SK-N-SH (cell line): ENCODE measurements at regions not wholly inside any gene's neighbourhood (a gene's known extent, or its start where the extent isn't known, plus 50 kb on each side); places are given as distances from the start of the nearest gene placed in this dataset.

ENCODE experiments used
- CTCF ChIA-PET: fragments of 300-600, 350-600 bp; formaldehyde crosslinking; extraction: SDS; loops from one replicate; lab custom pipeline; 2021; lab: Yijun Ruan, JAX
- POLR2A ChIA-PET: fragments of 350-600 bp; sonication (Branson Sonifier 250); formaldehyde crosslinking; extraction: SDS; loops from one replicate; lab custom pipeline; 2020; ENCODE audit warnings: antibody characterized with exemption, inconsistent platforms; lab: Yijun Ruan, JAX
- DNase-seq: peaks from one replicate; pipeline ENCODE4 v3.0.0; 2012
- H2AFZ ChIP-seq: fragments of 200-600 bp; sonication (generic); 2 replicates; pipeline ENCODE4 v1.8.1; 2016; ENCODE audit warnings: antibody characterized with exemption, mild to moderate bottlenecking, low read depth
- H3F3A ChIP-seq: fragments of 200-600 bp; sonication (generic); replicated peaks from 2 replicates; pipeline ENCODE3; 2016; ENCODE audit warnings: antibody characterized with exemption, mild to moderate bottlenecking; ENCODE audit not compliant: insufficient read depth
- H3K27ac ChIP-seq, 2 experiments: fragments of 200-500 bp in 1 of 2; fragments of 200-600 bp in 1 of 2; sonication (Bioruptor generic) in 1 of 2; sonication (generic), shearing (Covaris generic) in 1 of 2; 2 replicates each; pipeline versions ENCODE4 v1.5.1 to v1.6.1; 2014 to 2016; ENCODE audit warnings: low read depth in 2 of 2, inconsistent platforms in 1 of 2, low read length in 1 of 2, mild to moderate bottlenecking in 1 of 2, mixed read lengths in 1 of 2
- H3K27me3 ChIP-seq: fragments of 200-600 bp; sonication (generic), shearing (Covaris generic); 2 replicates; pipeline ENCODE4 v1.6.1; 2016; ENCODE audit warnings: mixed run types; ENCODE audit not compliant: insufficient read depth
- H3K36me3 ChIP-seq, 2 experiments: fragments of 200-500 bp in 1 of 2; fragments of 200-600 bp in 1 of 2; sonication (Bioruptor generic) in 1 of 2; sonication (generic) in 1 of 2; replicated peaks in 1 of 2; 2 replicates each; pipeline versions ENCODE3 to v1.5.1; 2014 to 2016; ENCODE audit warnings: low read length in 1 of 2, mild to moderate bottlenecking in 1 of 2; ENCODE audit not compliant: insufficient read depth in 2 of 2, control insufficient read depth in 1 of 2
- H3K4me1 ChIP-seq, 2 experiments: fragments of 200-500 bp in 1 of 2; fragments of 200-600 bp in 1 of 2; sonication (Bioruptor generic) in 1 of 2; sonication (generic), shearing (Covaris generic) in 1 of 2; 2 replicates each; pipeline versions ENCODE4 v1.5.1 to v1.6.1; 2014 to 2016; ENCODE audit warnings: low read depth in 1 of 2, low read length in 1 of 2, mixed run types in 1 of 2; ENCODE audit not compliant: insufficient read depth in 2 of 2, control insufficient read depth in 1 of 2
- H3K4me2 ChIP-seq: fragments of 200-600 bp; sonication (generic), shearing (Covaris generic); 2 replicates; pipeline ENCODE4 v1.6.1; 2017; ENCODE audit warnings: mixed run types
- H3K4me3 ChIP-seq, 2 experiments: fragments of 200-500 bp in 1 of 2; fragments of 200-600 bp in 1 of 2; sonication (Bioruptor generic) in 1 of 2; sonication (generic), shearing (Covaris generic) in 1 of 2; 2 replicates each; pipeline versions ENCODE4 v1.5.1 to v1.8.1; 2014 to 2016; ENCODE audit warnings: low read depth in 2 of 2, inconsistent platforms in 1 of 2, low read length in 1 of 2, mild to moderate bottlenecking in 1 of 2, mixed read lengths in 1 of 2, moderate library complexity in 1 of 2
- H3K79me2 ChIP-seq: fragments of 200-600 bp; sonication (generic); 2 replicates; pipeline ENCODE4 v1.8.1; 2017; ENCODE audit warnings: mild to moderate bottlenecking; ENCODE audit not compliant: insufficient read depth
- H3K9ac ChIP-seq: fragments of 200-600 bp; sonication (generic); 2 replicates; pipeline ENCODE4 v1.6.1; 2017; ENCODE audit warnings: mixed run types
- H3K9me2 ChIP-seq: fragments of 200-600 bp; sonication (generic); 2 replicates; pipeline ENCODE4 v1.6.1; 2017; ENCODE audit warnings: mixed run types
- H3K9me3 ChIP-seq: fragments of 200-600 bp; sonication (generic); 2 replicates; pipeline ENCODE4 v1.6.1; 2017; ENCODE audit warnings: mixed run types, mild to moderate bottlenecking, moderate library complexity
- H4K20me1 ChIP-seq: fragments of 200-600 bp; sonication (generic); 2 replicates; pipeline ENCODE4 v1.6.1; 2017; ENCODE audit warnings: mild to moderate bottlenecking, mixed run types; ENCODE audit not compliant: insufficient read depth
- CHD2 ChIP-seq: fragments of 150-350 bp; IDR thresholded peaks from 2 replicates; pipeline ENCODE4 v1.6.1; 2018; ENCODE audit warnings: low read length; ENCODE audit not compliant: partially characterized antibody
- EP300 ChIP-seq, 2 experiments: IDR thresholded peaks; 2 replicates each; pipeline versions ENCODE4 v1.4.0 to v1.6.1; 2012; ENCODE audit warnings: borderline replicate concordance in 1 of 2, low read depth in 1 of 2, low read length in 1 of 2
- FOXJ3 ChIP-seq: sonication (generic); formaldehyde crosslinking; IDR thresholded peaks from 2 replicates; pipeline ENCODE4 v1.5.1; 2020; ENCODE audit warnings: mild to moderate bottlenecking, missing genetic modification reagents
- FOXM1 ChIP-seq: IDR thresholded peaks from 2 replicates; pipeline ENCODE4 v1.4.0; 2012; ENCODE audit warnings: low read depth, mild to moderate bottlenecking
- GATA2 ChIP-seq: sonication (generic); formaldehyde crosslinking; IDR thresholded peaks from 2 replicates; pipeline ENCODE4 v1.5.0; 2020; ENCODE audit warnings: mild to moderate bottlenecking, missing genetic modification reagents
- MXI1 ChIP-seq: IDR thresholded peaks from 2 replicates; pipeline ENCODE4 v1.6.1; 2012; ENCODE audit warnings: mild to moderate bottlenecking, low read depth, low read length, improper control_type of control experiment
- NFIC ChIP-seq: IDR thresholded peaks from 2 replicates; pipeline ENCODE4 v1.4.0; 2012; ENCODE audit warnings: borderline replicate concordance
- POLR2AphosphoS5 ChIP-seq: IDR thresholded peaks from 2 replicates; pipeline ENCODE4 v1.6.1; 2012; ENCODE audit warnings: low read depth, low read length
- RAD21 ChIP-seq: IDR thresholded peaks from 2 replicates; pipeline ENCODE4 v1.6.1; 2012; ENCODE audit warnings: mild to moderate bottlenecking, low read length
- RCOR1 ChIP-seq: fragments of 150-350 bp; IDR thresholded peaks from 2 replicates; pipeline ENCODE4 v1.6.1; 2017; ENCODE audit warnings: antibody characterized with exemption, low read length
- RXRA ChIP-seq: IDR thresholded peaks from 2 replicates; pipeline ENCODE4 v1.4.0; 2012; ENCODE audit warnings: low read depth, mild to moderate bottlenecking, borderline replicate concordance
- SIN3A ChIP-seq: IDR thresholded peaks from 2 replicates; pipeline ENCODE4 v1.6.1; 2012; ENCODE audit warnings: low read depth, mild to moderate bottlenecking, low read length, moderate library complexity, borderline replicate concordance
- TEAD4 ChIP-seq: IDR thresholded peaks from 2 replicates; pipeline ENCODE4 v1.4.0; 2012; ENCODE audit warnings: mild to moderate bottlenecking, borderline replicate concordance; ENCODE audit not compliant: insufficient read depth
- YY1 ChIP-seq: IDR thresholded peaks from 2 replicates; pipeline ENCODE4 v1.4.0; 2012; ENCODE audit warnings: low read depth, mild to moderate bottlenecking
- WGBS: methylation state at CpG from one replicate; pipeline ENCODE4 v1.1.6; 2017; ENCODE audit warnings: low lambda C conversion rate; 5-methylcytosine and 5-hydroxymethylcytosine counted together
- TF ChIP-seq, protein P1 (sequence below): fragments of 150-350 bp; IDR thresholded peaks from 2 replicates; pipeline ENCODE4 v1.6.1; 2016; ENCODE audit warnings: mild to moderate bottlenecking, low read depth, low read length
- TF ChIP-seq, protein P2 (sequence below): IDR thresholded peaks from 2 replicates; pipeline ENCODE4 v1.4.0; 2012; ENCODE audit warnings: low read depth
- TF ChIP-seq, protein P3 (sequence below): IDR thresholded peaks from 2 replicates; pipeline ENCODE4; 2012
- TF ChIP-seq, protein P4 (sequence below): IDR thresholded peaks from 2 replicates; pipeline ENCODE4 v1.6.1; 2012; ENCODE audit warnings: mild to moderate bottlenecking, low read depth, low read length, moderate library complexity
- TF ChIP-seq, protein P5 (sequence below): fragments of 200-600 bp; sonication (generic); IDR thresholded peaks from 2 replicates; pipeline ENCODE4 v1.6.1; 2017; ENCODE audit warnings: antibody characterized with exemption, mild to moderate bottlenecking, moderate library complexity

DNA sequence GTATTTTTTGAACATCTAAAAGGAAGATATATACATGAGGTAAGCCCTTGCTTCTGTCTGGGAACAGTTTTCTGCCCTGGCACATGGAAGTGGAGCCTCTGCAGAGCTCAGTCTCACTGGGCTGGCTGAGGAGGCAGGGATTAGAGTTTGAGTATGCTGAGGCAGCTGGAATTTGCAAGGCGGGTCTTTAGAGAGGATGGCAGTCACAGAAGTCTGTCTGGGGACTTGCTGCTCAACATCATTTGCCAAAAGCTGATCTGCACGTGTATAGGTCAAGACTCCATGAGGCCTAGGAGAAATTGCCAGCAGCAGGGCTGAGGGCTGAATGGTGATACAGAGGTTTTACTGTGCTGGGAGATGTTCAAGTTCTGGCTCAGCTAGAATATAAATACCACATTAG is 163.6 kb upstream of the ANK2 start:
- POLR2A ChIA-PET = no interaction called here
- Histone ChIP-seq H4K20me1 (no peaks in the 10 kb centered on the region), H3K4me3 (no peak overlapping the region), H3K36me3 (no peaks in the 10 kb centered on the region), H3K9me3 (no peaks in the 10 kb centered on the region), H3K4me2 (no peak overlapping the region), H3K79me2 (no peaks in the 10 kb centered on the region), H3K9me2 (no peaks in the 10 kb centered on the region), H2AFZ (no peak overlapping the region), H3K4me1 (peaks cover 0 to 5% of the 10 kb centered on the region in 2 experiments; a peak in 2 of 4 replicates), H3K27ac (no peak overlapping the region), H3K9ac (no peak overlapping the region), H3F3A (no peaks in the 10 kb centered on the region), H3K27me3 (no peaks in the 10 kb centered on the region)
- no peak for DNase-seq
- no peak for TF ChIP-seq FOXM1
- TF ChIP-seq CHD2 = no peak
- no peak for TF ChIP-seq SIN3A
- no peak for TF ChIP-seq RCOR1
- TF ChIP-seq, protein P1, sequence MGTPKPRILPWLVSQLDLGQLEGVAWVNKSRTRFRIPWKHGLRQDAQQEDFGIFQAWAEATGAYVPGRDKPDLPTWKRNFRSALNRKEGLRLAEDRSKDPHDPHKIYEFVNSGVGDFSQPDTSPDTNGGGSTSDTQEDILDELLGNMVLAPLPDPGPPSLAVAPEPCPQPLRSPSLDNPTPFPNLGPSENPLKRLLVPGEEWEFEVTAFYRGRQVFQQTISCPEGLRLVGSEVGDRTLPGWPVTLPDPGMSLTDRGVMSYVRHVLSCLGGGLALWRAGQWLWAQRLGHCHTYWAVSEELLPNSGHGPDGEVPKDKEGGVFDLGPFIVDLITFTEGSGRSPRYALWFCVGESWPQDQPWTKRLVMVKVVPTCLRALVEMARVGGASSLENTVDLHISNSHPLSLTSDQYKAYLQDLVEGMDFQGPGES = no peak
- CTCF ChIA-PET = no interaction called here
- 96% methylated on average over 2 of the region's 2 CpGs for WGBS

DNA sequence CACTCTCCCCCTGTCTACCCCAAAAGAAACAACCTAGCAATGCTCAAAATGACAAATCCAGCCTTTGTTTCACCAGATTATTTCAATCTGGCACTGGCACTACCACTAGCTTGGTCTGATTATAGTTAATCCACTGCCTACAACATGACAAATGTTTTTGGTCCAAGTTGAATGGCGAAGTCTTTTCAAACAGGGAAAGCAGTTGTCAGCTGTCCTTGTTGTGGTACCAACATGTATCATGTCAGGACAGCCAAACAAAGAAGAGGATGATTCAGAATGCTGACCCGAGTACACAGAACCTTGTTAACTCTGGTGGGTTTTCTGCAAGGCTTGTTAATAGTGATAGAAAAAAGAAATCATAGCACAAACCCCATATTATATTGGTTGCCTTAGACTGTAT is 160.8 kb upstream of the ANK2 start:
- Histone ChIP-seq H3K79me2 (no peaks in the 10 kb centered on the region), H3K4me2 (no peak overlapping the region), H3K27ac (no peak overlapping the region; a peak in 1 of 4 replicates), H3K4me3 (no peak overlapping the region), H3K9me3 (no peaks in the 10 kb centered on the region), H3K4me1 (peaks cover 0 to 7% of the 10 kb centered on the region in 2 experiments; a peak in 2 of 4 replicates), H3K27me3 (no peaks in the 10 kb centered on the region), H3K9me2 (no peaks in the 10 kb centered on the region), H3F3A (no peaks in the 10 kb centered on the region), H3K9ac (no peak overlapping the region), H3K36me3 (no peaks in the 10 kb centered on the region), H4K20me1 (no peaks in the 10 kb centered on the region), H2AFZ (no peak overlapping the region)
- TF ChIP-seq GATA2 (no peak), RCOR1 (no peak), NFIC (no peak), RXRA (no peak), FOXJ3 (CRISPR knock-in tag) (no peak), TEAD4 (no peak), RAD21 (no peak), FOXM1 (no peak), YY1 (no peak), MXI1 (no peak), EP300 (IDR thresholded peaks at IDR 0.05; ENCODE audit: borderline replicate concordance in 1 of 2, low read depth in 1 of 2, low read length in 1 of 2) (no peak), POLR2AphosphoS5 (no peak)
- TF ChIP-seq, protein P2, sequence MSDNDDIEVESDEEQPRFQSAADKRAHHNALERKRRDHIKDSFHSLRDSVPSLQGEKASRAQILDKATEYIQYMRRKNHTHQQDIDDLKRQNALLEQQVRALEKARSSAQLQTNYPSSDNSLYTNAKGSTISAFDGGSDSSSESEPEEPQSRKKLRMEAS = no peak
- TF ChIP-seq, protein P3, sequence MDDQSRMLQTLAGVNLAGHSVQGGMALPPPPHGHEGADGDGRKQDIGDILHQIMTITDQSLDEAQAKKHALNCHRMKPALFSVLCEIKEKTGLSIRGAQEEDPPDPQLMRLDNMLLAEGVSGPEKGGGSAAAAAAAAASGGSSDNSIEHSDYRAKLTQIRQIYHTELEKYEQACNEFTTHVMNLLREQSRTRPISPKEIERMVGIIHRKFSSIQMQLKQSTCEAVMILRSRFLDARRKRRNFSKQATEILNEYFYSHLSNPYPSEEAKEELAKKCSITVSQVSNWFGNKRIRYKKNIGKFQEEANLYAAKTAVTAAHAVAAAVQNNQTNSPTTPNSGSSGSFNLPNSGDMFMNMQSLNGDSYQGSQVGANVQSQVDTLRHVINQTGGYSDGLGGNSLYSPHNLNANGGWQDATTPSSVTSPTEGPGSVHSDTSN = no peak
- TF ChIP-seq, protein P4, sequence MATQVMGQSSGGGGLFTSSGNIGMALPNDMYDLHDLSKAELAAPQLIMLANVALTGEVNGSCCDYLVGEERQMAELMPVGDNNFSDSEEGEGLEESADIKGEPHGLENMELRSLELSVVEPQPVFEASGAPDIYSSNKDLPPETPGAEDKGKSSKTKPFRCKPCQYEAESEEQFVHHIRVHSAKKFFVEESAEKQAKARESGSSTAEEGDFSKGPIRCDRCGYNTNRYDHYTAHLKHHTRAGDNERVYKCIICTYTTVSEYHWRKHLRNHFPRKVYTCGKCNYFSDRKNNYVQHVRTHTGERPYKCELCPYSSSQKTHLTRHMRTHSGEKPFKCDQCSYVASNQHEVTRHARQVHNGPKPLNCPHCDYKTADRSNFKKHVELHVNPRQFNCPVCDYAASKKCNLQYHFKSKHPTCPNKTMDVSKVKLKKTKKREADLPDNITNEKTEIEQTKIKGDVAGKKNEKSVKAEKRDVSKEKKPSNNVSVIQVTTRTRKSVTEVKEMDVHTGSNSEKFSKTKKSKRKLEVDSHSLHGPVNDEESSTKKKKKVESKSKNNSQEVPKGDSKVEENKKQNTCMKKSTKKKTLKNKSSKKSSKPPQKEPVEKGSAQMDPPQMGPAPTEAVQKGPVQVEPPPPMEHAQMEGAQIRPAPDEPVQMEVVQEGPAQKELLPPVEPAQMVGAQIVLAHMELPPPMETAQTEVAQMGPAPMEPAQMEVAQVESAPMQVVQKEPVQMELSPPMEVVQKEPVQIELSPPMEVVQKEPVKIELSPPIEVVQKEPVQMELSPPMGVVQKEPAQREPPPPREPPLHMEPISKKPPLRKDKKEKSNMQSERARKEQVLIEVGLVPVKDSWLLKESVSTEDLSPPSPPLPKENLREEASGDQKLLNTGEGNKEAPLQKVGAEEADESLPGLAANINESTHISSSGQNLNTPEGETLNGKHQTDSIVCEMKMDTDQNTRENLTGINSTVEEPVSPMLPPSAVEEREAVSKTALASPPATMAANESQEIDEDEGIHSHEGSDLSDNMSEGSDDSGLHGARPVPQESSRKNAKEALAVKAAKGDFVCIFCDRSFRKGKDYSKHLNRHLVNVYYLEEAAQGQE = no peak
- TF ChIP-seq, protein P5, sequence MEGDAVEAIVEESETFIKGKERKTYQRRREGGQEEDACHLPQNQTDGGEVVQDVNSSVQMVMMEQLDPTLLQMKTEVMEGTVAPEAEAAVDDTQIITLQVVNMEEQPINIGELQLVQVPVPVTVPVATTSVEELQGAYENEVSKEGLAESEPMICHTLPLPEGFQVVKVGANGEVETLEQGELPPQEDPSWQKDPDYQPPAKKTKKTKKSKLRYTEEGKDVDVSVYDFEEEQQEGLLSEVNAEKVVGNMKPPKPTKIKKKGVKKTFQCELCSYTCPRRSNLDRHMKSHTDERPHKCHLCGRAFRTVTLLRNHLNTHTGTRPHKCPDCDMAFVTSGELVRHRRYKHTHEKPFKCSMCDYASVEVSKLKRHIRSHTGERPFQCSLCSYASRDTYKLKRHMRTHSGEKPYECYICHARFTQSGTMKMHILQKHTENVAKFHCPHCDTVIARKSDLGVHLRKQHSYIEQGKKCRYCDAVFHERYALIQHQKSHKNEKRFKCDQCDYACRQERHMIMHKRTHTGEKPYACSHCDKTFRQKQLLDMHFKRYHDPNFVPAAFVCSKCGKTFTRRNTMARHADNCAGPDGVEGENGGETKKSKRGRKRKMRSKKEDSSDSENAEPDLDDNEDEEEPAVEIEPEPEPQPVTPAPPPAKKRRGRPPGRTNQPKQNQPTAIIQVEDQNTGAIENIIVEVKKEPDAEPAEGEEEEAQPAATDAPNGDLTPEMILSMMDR = no peak
- WGBS = 82% methylated on average over 2 of the region's 2 CpGs
- POLR2A ChIA-PET = no interaction called here
- CTCF ChIA-PET = interaction anchor here (1.7 kb wide), 1 partner anchor 56 kb away, joined by 5 read pairs; no protein-coding TSS in a partner anchor
- no peak for DNase-seq
